ENCODE measurements at regions not wholly inside any gene's neighbourhood (a gene's known extent, or its start where the extent isn't known, plus 50 kb on each side); places are given as distances from the start of the nearest gene placed in this dataset.

GRCh38 chr5:30594331-30594730 lies 599.2 kb upstream of the CDH6 start:
- TF ChIP-seq, protein P1, sequence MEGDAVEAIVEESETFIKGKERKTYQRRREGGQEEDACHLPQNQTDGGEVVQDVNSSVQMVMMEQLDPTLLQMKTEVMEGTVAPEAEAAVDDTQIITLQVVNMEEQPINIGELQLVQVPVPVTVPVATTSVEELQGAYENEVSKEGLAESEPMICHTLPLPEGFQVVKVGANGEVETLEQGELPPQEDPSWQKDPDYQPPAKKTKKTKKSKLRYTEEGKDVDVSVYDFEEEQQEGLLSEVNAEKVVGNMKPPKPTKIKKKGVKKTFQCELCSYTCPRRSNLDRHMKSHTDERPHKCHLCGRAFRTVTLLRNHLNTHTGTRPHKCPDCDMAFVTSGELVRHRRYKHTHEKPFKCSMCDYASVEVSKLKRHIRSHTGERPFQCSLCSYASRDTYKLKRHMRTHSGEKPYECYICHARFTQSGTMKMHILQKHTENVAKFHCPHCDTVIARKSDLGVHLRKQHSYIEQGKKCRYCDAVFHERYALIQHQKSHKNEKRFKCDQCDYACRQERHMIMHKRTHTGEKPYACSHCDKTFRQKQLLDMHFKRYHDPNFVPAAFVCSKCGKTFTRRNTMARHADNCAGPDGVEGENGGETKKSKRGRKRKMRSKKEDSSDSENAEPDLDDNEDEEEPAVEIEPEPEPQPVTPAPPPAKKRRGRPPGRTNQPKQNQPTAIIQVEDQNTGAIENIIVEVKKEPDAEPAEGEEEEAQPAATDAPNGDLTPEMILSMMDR (IDR thresholded peaks at IDR 0.05; ENCODE audit: borderline replicate concordance, extremely low read depth, low read length, poor library complexity, severe bottlenecking) = no peak
- TF ChIP-seq EZH2 (IDR thresholded peaks at IDR 0.05; ENCODE audit: borderline replicate concordance, low read depth, low read length, severe bottlenecking) = no peak

All from DND-41 (cell line).